CD4-positive, alpha-beta T cell (primary cell): ENCODE measurements at regions not wholly inside any gene's neighbourhood (a gene's known extent, or its start where the extent isn't known, plus 50 kb on each side); places are given as distances from the start of the nearest gene placed in this dataset.

Experiments used
- ATAC-seq: fragments of 200-7000 bp; cut with Tn5 transposase; one replicate; pipeline ENCODE4 v1.10.0; 2022; ENCODE audit warnings: mild to moderate bottlenecking; ENCODE audit not compliant: poor library complexity
- CTCF ChIA-PET: fragments of 350-600 bp; sonication (Branson Sonifier 250); formaldehyde crosslinking; loops from one replicate; lab custom pipeline; 2021; ENCODE audit warnings: antibody characterized with exemption, inconsistent platforms; lab: Charles Lee
- POLR2A ChIA-PET: fragments of 350-600 bp; sonication (Branson Sonifier 250); formaldehyde crosslinking; loops from one replicate; lab custom pipeline; 2021; ENCODE audit warnings: antibody characterized with exemption, inconsistent platforms; lab: Charles Lee
- DNase-seq, 14 experiments: peaks; one replicate each; pipeline ENCODE4 v3.0.0-alpha.2; 2013 to 2020; ENCODE audit warnings: mixed read lengths in 2 of 14
- H3K27ac ChIP-seq, 2 donors: one replicate each; pipeline versions ENCODE4 v1.5.1 to v1.7.0; 2013; ENCODE audit warnings: low read length in 2 of 2, low read depth in 1 of 2, mild to moderate bottlenecking in 1 of 2
- H3K27me3 ChIP-seq, 2 experiments: 1 replicate in 1 of 2; 2 replicates in 1 of 2; pipeline versions ENCODE4 v1.6.1 to v1.7.0; 2013; ENCODE audit warnings: low read length in 2 of 2, control low read depth in 1 of 2, mild to moderate bottlenecking in 1 of 2, moderate library complexity in 1 of 2; ENCODE audit not compliant: insufficient read depth in 2 of 2, control insufficient read depth in 1 of 2
- H3K36me3 ChIP-seq: one replicate; pipeline ENCODE4 v1.6.1; 2013; ENCODE audit warnings: low read length, control low read depth; ENCODE audit not compliant: insufficient read depth
- H3K4me1 ChIP-seq: one replicate; pipeline ENCODE4 v1.6.1; 2013; ENCODE audit warnings: low read length, control low read depth; ENCODE audit not compliant: insufficient read depth
- H3K4me3 ChIP-seq: one replicate; pipeline ENCODE4 v1.5.1; 2013; ENCODE audit warnings: mild to moderate bottlenecking, low read length, moderate library complexity
- H3K9me3 ChIP-seq, 2 experiments: 1 replicate in 1 of 2; 2 replicates in 1 of 2; pipeline versions ENCODE4 v1.6.1 to v1.7.0; 2013; ENCODE audit warnings: low read length in 2 of 2, mild to moderate bottlenecking in 2 of 2, control low read depth in 1 of 2, moderate library complexity in 1 of 2; ENCODE audit not compliant: control insufficient read depth in 1 of 2, insufficient read depth in 1 of 2
- H3K27ac Mint-ChIP-seq: one replicate; pipeline ENCODE4 v1.8.0; 2020; ENCODE audit warnings: mixed read lengths
- H3K27me3 Mint-ChIP-seq: one replicate; pipeline ENCODE4 v1.8.0; 2021; ENCODE audit warnings: mixed read lengths
- H3K36me3 Mint-ChIP-seq: one replicate; pipeline ENCODE4 v1.8.0; 2021; ENCODE audit warnings: low read depth, mixed read lengths
- H3K4me1 Mint-ChIP-seq: one replicate; pipeline ENCODE4 v1.8.0; 2021; ENCODE audit warnings: low read depth, mixed read lengths
- H3K4me3 Mint-ChIP-seq: one replicate; pipeline ENCODE4 v1.8.0; 2020; ENCODE audit warnings: mild to moderate bottlenecking, mixed read lengths
- H3K9me3 Mint-ChIP-seq: one replicate; pipeline ENCODE4 v1.8.0; 2020; ENCODE audit warnings: mixed read lengths
- CTCF ChIP-seq: fragments of 200-600 bp; IDR thresholded peaks from one replicate; pipeline ENCODE4 v1.8.0; 2022; ENCODE audit warnings: antibody characterized with exemption, mild to moderate bottlenecking
- intact Hi-C, 2 experiments: fragments of 100-400 bp; cut with DNase I in 1 of 2; cut with micrococcal nuclease in 1 of 2; formaldehyde crosslinking; loops; one replicate each; pipeline versions ENCODE4 v1.15.1 to v1.9.0; 2023 to 2025; cut with DNase I, micrococcal nuclease

GRCh38 chr9:120117081-120117480, 462.9 kb downstream of the CDK5RAP2 start:
- H3K4me1 Mint-ChIP-seq = no peaks in the 10 kb centered on the region
- ChIA-PET POLR2A (no interaction called here), CTCF (no interaction called here)
- no peak overlapping the region for H3K4me3 Mint-ChIP-seq
- H3K36me3 Mint-ChIP-seq = no peaks in the 10 kb centered on the region
- no peaks in the 10 kb centered on the region for H3K27me3 ChIP-seq
- H3K27ac ChIP-seq = no peak overlapping the region
- ATAC-seq (no peak), DNase-seq (no peak)
- peaks cover 5% of the 10 kb centered on the region for H3K9me3 Mint-ChIP-seq
- H3K36me3 ChIP-seq = no peaks in the 10 kb centered on the region
- H3K4me3 ChIP-seq = no peak overlapping the region
- no peaks in the 10 kb centered on the region for H3K27me3 Mint-ChIP-seq
- peaks cover 0 to 10% of the 10 kb centered on the region in 2 experiments for H3K9me3 ChIP-seq
- H3K27ac Mint-ChIP-seq = no peak overlapping the region
- H3K4me1 ChIP-seq = no peaks in the 10 kb centered on the region
- TF ChIP-seq CTCF = no peak
- intact Hi-C loops = no loop called here

GRCh38 chr9:120110520-120110919, 469.4 kb downstream of the CDK5RAP2 start:
- peaks cover 0 to 2% of the 10 kb centered on the region in 2 experiments for H3K27me3 ChIP-seq
- no peaks in the 10 kb centered on the region for H3K9me3 Mint-ChIP-seq
- no peaks in the 10 kb centered on the region for H3K4me1 ChIP-seq
- TF ChIP-seq CTCF = no peak
- H3K36me3 ChIP-seq = no peaks in the 10 kb centered on the region
- H3K27ac Mint-ChIP-seq = no peak overlapping the region
- no peaks in the 10 kb centered on the region for H3K4me1 Mint-ChIP-seq
- no peaks in the 10 kb centered on the region for H3K36me3 Mint-ChIP-seq
- intact Hi-C loops = no loop called here
- CTCF ChIA-PET = no interaction called here
- no peaks in the 10 kb centered on the region for H3K9me3 ChIP-seq
- no peak overlapping the region for H3K27ac ChIP-seq
- DNase-seq (no peak), ATAC-seq (no peak)
- no peak overlapping the region for H3K4me3 Mint-ChIP-seq
- POLR2A ChIA-PET = no interaction called here
- no peak overlapping the region for H3K4me3 ChIP-seq
- H3K27me3 Mint-ChIP-seq = no peaks in the 10 kb centered on the region

GRCh38 chr9:120109242-120109641, 470.7 kb downstream of the CDK5RAP2 start:
- Histone ChIP-seq H3K27me3 (peaks cover 0 to 2% of the 10 kb centered on the region in 2 experiments), H3K36me3 (no peaks in the 10 kb centered on the region), H3K4me3 (no peak overlapping the region), H3K4me1 (no peaks in the 10 kb centered on the region), H3K9me3 (no peaks in the 10 kb centered on the region), H3K27ac (no peak overlapping the region)
- Mint-ChIP-seq H3K4me3 (no peak overlapping the region), H3K4me1 (no peaks in the 10 kb centered on the region), H3K9me3 (no peaks in the 10 kb centered on the region), H3K36me3 (no peaks in the 10 kb centered on the region), H3K27ac (no peak overlapping the region), H3K27me3 (peaks cover 2% of the 10 kb centered on the region)
- DNase-seq (no peak), ATAC-seq (no peak)
- POLR2A ChIA-PET = no interaction called here
- CTCF ChIA-PET = no interaction called here
- no peak for TF ChIP-seq CTCF
- intact Hi-C loops = no loop called here
